Endothelial cell of umbilical vein (primary cell): ENCODE measurements at regions not wholly inside any gene's neighbourhood (a gene's known extent, or its start where the extent isn't known, plus 50 kb on each side); places are given as distances from the start of the nearest gene placed in this dataset.

Source experiments
- BruUV-seq: library from RNA; stranded (reverse); fragments of 400-500 nt; replicated peaks from 2 replicates; lab custom pipeline; 2021; lab: Mats Ljungman, UMichigan
- CTCF ChIA-PET: fragments of 300-600, 350-600 bp; sonication (Branson Sonifier 250); formaldehyde crosslinking; loops from one replicate; lab custom pipeline; 2021; ENCODE audit warnings: antibody characterized with exemption, inconsistent platforms; lab: Charles Lee
- POLR2A ChIA-PET: fragments of 300-600, 350-600 bp; sonication (Branson Sonifier 250); formaldehyde crosslinking; loops from one replicate; lab custom pipeline; 2021; ENCODE audit warnings: antibody characterized with exemption, inconsistent platforms; lab: Charles Lee
- DNase-seq: peaks from one replicate; pipeline ENCODE4 v3.0.0-alpha.2; 2011; ENCODE audit warnings: low read depth, low spot score
- FAIRE-seq: peaks from 2 replicates; lab custom pipeline; 2011; peaks lifted over from hg19 to GRCh38; lab: Jason Lieb, UNC
- H2AFZ ChIP-seq: 2 replicates; pipeline ENCODE4 v1.6.0; 2012; ENCODE audit warnings: low read depth, low read length, control low read depth, inconsistent platforms
- H3K27ac ChIP-seq: 2 replicates; pipeline ENCODE4 v1.5.1; 2011; ENCODE audit warnings: low read depth, mild to moderate bottlenecking, control low read depth, low read length, moderate library complexity; ENCODE audit not compliant: insufficient read depth
- H3K27me3 ChIP-seq, 2 experiments: 2 replicates each; pipeline versions ENCODE4 v1.6.0 to v1.6.1; 2011; ENCODE audit warnings: low read length in 2 of 2, mixed read lengths in 1 of 2; ENCODE audit not compliant: control insufficient read depth in 2 of 2, insufficient read depth in 2 of 2
- H3K36me3 ChIP-seq, 2 experiments: 2 replicates in 1 of 2; 3 replicates in 1 of 2; pipeline ENCODE4 v1.5.1; 2011; ENCODE audit warnings: low read length in 2 of 2, mild to moderate bottlenecking in 1 of 2, moderate library complexity in 1 of 2; ENCODE audit not compliant: control insufficient read depth in 2 of 2, insufficient read depth in 2 of 2; ENCODE audit errors: extremely low read depth in 1 of 2
- H3K4me1 ChIP-seq: 3 replicates; pipeline ENCODE4 v1.5.1; 2011; ENCODE audit warnings: mild to moderate bottlenecking, low read length; ENCODE audit not compliant: control insufficient read depth, insufficient read depth; ENCODE audit errors: extremely low read depth
- H3K4me2 ChIP-seq: 2 replicates; pipeline ENCODE4 v1.6.1; 2011; ENCODE audit warnings: low read length, control low read depth, mixed read lengths; ENCODE audit not compliant: insufficient read depth
- H3K4me3 ChIP-seq, 3 experiments: fragments of 200-600 bp in 1 of 3; sonication (generic), shearing (Covaris generic) in 1 of 3; replicated peaks in 1 of 3; 2 replicates each; pipeline ENCODE4 v1.5.1; 2011 to 2016; ENCODE audit warnings: control low read depth in 3 of 3, low read length in 3 of 3, mild to moderate bottlenecking in 2 of 3, inconsistent platforms in 1 of 3, low read depth in 1 of 3, moderate library complexity in 1 of 3; ENCODE audit not compliant: insufficient read depth in 1 of 3
- H3K79me2 ChIP-seq: 2 replicates; pipeline ENCODE4 v1.6.0; 2012; ENCODE audit warnings: low read length, inconsistent platforms; ENCODE audit not compliant: control insufficient read depth, insufficient read depth
- H3K9ac ChIP-seq: replicated peaks from 2 replicates; pipeline ENCODE3; 2011; ENCODE audit warnings: low read length, control low read depth; ENCODE audit not compliant: insufficient read depth; ENCODE audit errors: extremely low read depth
- H3K9me1 ChIP-seq: replicated peaks from 3 replicates; pipeline ENCODE4 v1.6.0; 2011; ENCODE audit warnings: mild to moderate bottlenecking, low read length; ENCODE audit not compliant: control insufficient read depth, insufficient read depth; ENCODE audit errors: extremely low read depth
- H3K9me3 ChIP-seq: replicated peaks from 2 replicates; pipeline ENCODE4 v1.5.1; 2012; ENCODE audit warnings: low read length, inconsistent platforms; ENCODE audit not compliant: control insufficient read depth, insufficient read depth
- H4K20me1 ChIP-seq: replicated peaks from 2 replicates; pipeline ENCODE3; 2011; ENCODE audit warnings: mild to moderate bottlenecking, low read length; ENCODE audit not compliant: control insufficient read depth, insufficient read depth; ENCODE audit errors: extremely low read depth
- CTCF ChIP-seq, 2 donors: IDR thresholded peaks; 1 replicate in 1 of 2; 2 replicates in 1 of 2; pipeline ENCODE4 v1.5.1; 2011; ENCODE audit warnings: low read length in 2 of 2, mild to moderate bottlenecking in 2 of 2, moderate library complexity in 2 of 2, control low read depth in 1 of 2, inconsistent platforms in 1 of 2, low read depth in 1 of 2; ENCODE audit not compliant: insufficient read depth in 1 of 2; ENCODE audit errors: extremely low read depth in 1 of 2
- EZH2 ChIP-seq: IDR thresholded peaks from 2 replicates; pipeline ENCODE4 v1.6.1; 2012; ENCODE audit warnings: borderline replicate concordance, low read depth, mild to moderate bottlenecking, moderate library complexity, low read length, inconsistent platforms; ENCODE audit not compliant: severe bottlenecking
- FOS ChIP-seq: IDR thresholded peaks from 2 replicates; pipeline ENCODE4 v1.6.1; 2011; ENCODE audit warnings: mild to moderate bottlenecking, low read length, moderate library complexity, borderline replicate concordance; ENCODE audit not compliant: insufficient read depth
- GATA2 ChIP-seq: IDR thresholded peaks from 2 replicates; pipeline ENCODE4 v1.7.0; 2011; ENCODE audit warnings: low read depth, mild to moderate bottlenecking, moderate library complexity, mixed read lengths, low read length; ENCODE audit not compliant: insufficient read length, insufficient read depth
- JUN ChIP-seq: IDR thresholded peaks from 2 replicates; pipeline ENCODE4 v1.6.1; 2011; ENCODE audit warnings: borderline replicate concordance, low read depth; ENCODE audit not compliant: insufficient read length, insufficient read depth
- MAX ChIP-seq: IDR thresholded peaks from 2 replicates; pipeline ENCODE4 v1.6.1; 2011; ENCODE audit not compliant: insufficient read depth, insufficient read length
- MYC ChIP-seq: IDR thresholded peaks from one replicate; pipeline ENCODE4 v1.6.1; 2011; ENCODE audit warnings: mild to moderate bottlenecking, low read depth, low read length
- POLR2A ChIP-seq: IDR thresholded peaks from 2 replicates; pipeline ENCODE4 v1.6.1; 2012; ENCODE audit warnings: low read depth, mild to moderate bottlenecking, control low read depth, low read length
- POLR2AphosphoS5 ChIP-seq: IDR thresholded peaks from 2 replicates; pipeline ENCODE4 v1.6.1; 2012; ENCODE audit warnings: low read depth, mild to moderate bottlenecking, control low read depth, low read length, moderate library complexity; ENCODE audit not compliant: insufficient read depth
- dilution Hi-C: fragments of 300-500 bp; cut with MboI; formaldehyde crosslinking; loops from one replicate; pipeline ENCODE4 v1.15.0; 2019; ENCODE audit warnings: low sequenced_read_pairs; ENCODE audit not compliant: extremely low pct_ligation_motif_present
- intact Hi-C: fragments of 100-400 bp; cut with micrococcal nuclease; formaldehyde crosslinking; loops from one replicate; pipeline ENCODE4 v1.10.0; 2022

- FAIRE-seq (no peak), DNase-seq (no peak)
- Histone ChIP-seq H4K20me1 (no peaks in the 10 kb centered on the region), H3K4me3 (no peak overlapping the region), H3K27ac (no peak overlapping the region), H3K9me1 (no peaks in the 10 kb centered on the region), H2AFZ (no peak overlapping the region), H3K36me3 (no peaks in the 10 kb centered on the region), H3K9me3 (no peaks in the 10 kb centered on the region), H3K79me2 (no peaks in the 10 kb centered on the region), H3K9ac (no peak overlapping the region), H3K4me1 (no peaks in the 10 kb centered on the region), H3K4me2 (no peak overlapping the region), H3K27me3 (no peaks in the 10 kb centered on the region)
- dilution Hi-C loops (no loop called here), intact Hi-C loops (no loop called here)
- CTCF ChIA-PET: interaction anchor here (1.1 kb wide), 1 partner anchor 278 kb away, joined by 3 read pairs; no protein-coding TSS in a partner anchor
- BruUV-seq: no TSS peak
- POLR2A ChIA-PET: no interaction called here
- TF ChIP-seq MAX (no peak), MYC (no peak), CTCF (IDR thresholded peaks at IDR 0.05; ENCODE audit: extremely low read depth in 1 of 2, insufficient read depth in 1 of 2, low read depth in 1 of 2, low read length in 2 of 2) (no peak), GATA2 (no peak)
These were observed 103.7 kb downstream of the APOB start for GRCh38 chr2:20939931-20940795.

GRCh38 chr2:20937353-20937752, 106.5 kb downstream of the APOB start:
- no peak for DNase-seq
- no peak for FAIRE-seq
- Histone ChIP-seq H3K27me3 (no peaks in the 10 kb centered on the region), H3K36me3 (no peaks in the 10 kb centered on the region), H3K4me3 (no peak overlapping the region), H3K79me2 (no peaks in the 10 kb centered on the region), H3K9me3 (no peaks in the 10 kb centered on the region), H3K27ac (no peak overlapping the region), H3K9me1 (no peaks in the 10 kb centered on the region), H4K20me1 (no peaks in the 10 kb centered on the region), H3K9ac (no peak overlapping the region), H2AFZ (no peak overlapping the region), H3K4me1 (no peaks in the 10 kb centered on the region), H3K4me2 (no peak overlapping the region)
- dilution Hi-C loops: no loop called here
- intact Hi-C loops: no loop called here
- no peak for TF ChIP-seq GATA2
- no peak for TF ChIP-seq FOS
- no peak for TF ChIP-seq POLR2A
- TF ChIP-seq EZH2: no peak
- TF ChIP-seq MAX: no peak
- no peak for TF ChIP-seq CTCF (IDR thresholded peaks at IDR 0.05; ENCODE audit: extremely low read depth in 1 of 2, insufficient read depth in 1 of 2, low read depth in 1 of 2, low read length in 2 of 2)
- TF ChIP-seq MYC: no peak
- TF ChIP-seq POLR2AphosphoS5: no peak
- no peak for TF ChIP-seq JUN
- CTCF ChIA-PET: interaction anchor here (1.3 kb wide), 1 partner anchor 26 kb away, joined by 3 read pairs; no protein-coding TSS in a partner anchor
- POLR2A ChIA-PET: no interaction called here
- no TSS peak for BruUV-seq
